Lower leg skin (tissue), 4 donors: ENCODE measurements at regions not wholly inside any gene's neighbourhood (a gene's known extent, or its start where the extent isn't known, plus 50 kb on each side); places are given as distances from the start of the nearest gene placed in this dataset.

Source experiments
- DNase-seq, 2 donors: peaks; one replicate each; pipeline ENCODE4 v3.0.0-alpha.2; 2019; ENCODE audit warnings: low spot score in 2 of 2
- H3K4me3 ChIP-seq: fragments of 200-600 bp; sonication (generic); 2 replicates; pipeline ENCODE4 v1.5.1; 2017; ENCODE audit warnings: mild to moderate bottlenecking, low read depth; ENCODE audit not compliant: poor library complexity, severe bottlenecking
- POLR2A ChIP-seq, 2 donors: fragments of 450-650 bp; IDR thresholded peaks; one replicate each; pipeline ENCODE4 v1.6.1; 2016 to 2017; ENCODE audit warnings: antibody characterized with exemption in 2 of 2, mild to moderate bottlenecking in 1 of 2, moderate library complexity in 1 of 2
- WGBS, 2 donors: methylation state at CpG; one replicate each; pipeline ENCODE4 v1.1.5; 2018; 5-methylcytosine and 5-hydroxymethylcytosine counted together
- intact Hi-C: fragments of 100-400 bp; cut with DNase I; formaldehyde crosslinking; loops from one replicate; pipeline ENCODE4 v1.15.0; 2023; ENCODE audit warnings: low total_unique reads
- TF ChIP-seq, protein P1 (sequence below), 3 donors: fragments of 450-650 bp; IDR thresholded peaks; one replicate each; pipeline ENCODE4 v1.5.1; 2016; ENCODE audit warnings: antibody characterized with exemption in 3 of 3, mild to moderate bottlenecking in 3 of 3, moderate library complexity in 2 of 3

DNA sequence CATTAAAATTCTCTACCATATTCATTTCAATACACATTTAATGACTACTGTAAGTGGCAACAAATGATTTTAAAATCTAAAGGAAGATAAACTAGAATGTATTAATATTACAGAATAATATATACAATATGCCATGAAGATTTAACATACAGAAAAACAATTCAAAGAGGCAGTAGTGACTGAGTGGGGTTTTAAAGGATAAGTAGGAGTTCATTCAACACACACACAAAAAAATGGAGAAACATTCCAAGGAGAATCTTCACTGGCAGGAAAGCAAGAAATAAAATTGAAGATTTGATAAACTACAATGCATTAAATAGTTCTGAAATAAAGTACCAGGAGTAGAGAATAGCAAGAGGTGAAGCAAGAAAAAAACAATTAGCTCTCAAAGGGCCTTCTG, 215.1 kb downstream of the IBTK start:
- H3K4me3 ChIP-seq: no peak overlapping the region
- TF ChIP-seq, protein P1, sequence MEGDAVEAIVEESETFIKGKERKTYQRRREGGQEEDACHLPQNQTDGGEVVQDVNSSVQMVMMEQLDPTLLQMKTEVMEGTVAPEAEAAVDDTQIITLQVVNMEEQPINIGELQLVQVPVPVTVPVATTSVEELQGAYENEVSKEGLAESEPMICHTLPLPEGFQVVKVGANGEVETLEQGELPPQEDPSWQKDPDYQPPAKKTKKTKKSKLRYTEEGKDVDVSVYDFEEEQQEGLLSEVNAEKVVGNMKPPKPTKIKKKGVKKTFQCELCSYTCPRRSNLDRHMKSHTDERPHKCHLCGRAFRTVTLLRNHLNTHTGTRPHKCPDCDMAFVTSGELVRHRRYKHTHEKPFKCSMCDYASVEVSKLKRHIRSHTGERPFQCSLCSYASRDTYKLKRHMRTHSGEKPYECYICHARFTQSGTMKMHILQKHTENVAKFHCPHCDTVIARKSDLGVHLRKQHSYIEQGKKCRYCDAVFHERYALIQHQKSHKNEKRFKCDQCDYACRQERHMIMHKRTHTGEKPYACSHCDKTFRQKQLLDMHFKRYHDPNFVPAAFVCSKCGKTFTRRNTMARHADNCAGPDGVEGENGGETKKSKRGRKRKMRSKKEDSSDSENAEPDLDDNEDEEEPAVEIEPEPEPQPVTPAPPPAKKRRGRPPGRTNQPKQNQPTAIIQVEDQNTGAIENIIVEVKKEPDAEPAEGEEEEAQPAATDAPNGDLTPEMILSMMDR (IDR thresholded peaks at IDR 0.05): no peak
- no peak for TF ChIP-seq POLR2A (IDR thresholded peaks at IDR 0.05)
- intact Hi-C loops: no loop called here
- DNase-seq: no peak

DNA sequence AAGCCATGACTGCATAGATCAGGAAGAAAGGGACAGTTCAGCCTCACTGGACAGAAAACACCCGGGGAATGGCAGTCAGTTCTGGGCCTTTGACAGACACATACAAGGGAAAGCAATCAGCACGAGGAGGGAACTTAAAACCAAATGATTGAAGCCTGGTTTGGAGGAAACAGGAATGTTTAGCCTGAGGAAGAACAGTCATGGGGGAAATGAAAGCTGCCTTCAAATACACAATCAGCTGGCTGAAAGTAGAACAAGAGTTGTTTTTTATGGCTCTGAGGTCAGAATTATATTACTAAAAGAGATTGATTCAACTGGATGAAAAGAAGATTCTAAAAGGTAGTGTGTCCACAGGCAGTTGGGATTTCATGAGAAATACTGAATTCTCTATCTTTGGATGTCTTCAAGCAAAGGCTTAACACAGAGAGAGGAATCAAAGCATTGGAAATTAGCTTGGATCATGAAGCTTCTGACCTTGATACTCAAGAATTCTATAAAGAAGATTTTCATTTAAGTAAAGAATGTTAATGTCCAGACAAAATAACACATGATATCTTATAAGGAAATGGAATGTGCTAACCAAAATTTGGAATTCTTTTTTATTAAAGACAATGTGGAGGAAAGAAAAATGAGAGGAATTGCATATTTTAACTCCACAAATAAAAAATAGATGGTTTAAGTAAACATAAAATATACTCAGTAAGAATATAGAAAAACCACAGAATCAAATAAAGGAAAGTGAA, 216.6 kb downstream of the IBTK start:
- 25 to 30% methylated on average over 2 of the region's 2 CpGs for WGBS, 2 donors
- DNase-seq: no peak
- TF ChIP-seq POLR2A (IDR thresholded peaks at IDR 0.05): no peak
- TF ChIP-seq, protein P1 (IDR thresholded peaks at IDR 0.05): no peak
- no peak overlapping the region for H3K4me3 ChIP-seq
- intact Hi-C loops: no loop called here

DNA sequence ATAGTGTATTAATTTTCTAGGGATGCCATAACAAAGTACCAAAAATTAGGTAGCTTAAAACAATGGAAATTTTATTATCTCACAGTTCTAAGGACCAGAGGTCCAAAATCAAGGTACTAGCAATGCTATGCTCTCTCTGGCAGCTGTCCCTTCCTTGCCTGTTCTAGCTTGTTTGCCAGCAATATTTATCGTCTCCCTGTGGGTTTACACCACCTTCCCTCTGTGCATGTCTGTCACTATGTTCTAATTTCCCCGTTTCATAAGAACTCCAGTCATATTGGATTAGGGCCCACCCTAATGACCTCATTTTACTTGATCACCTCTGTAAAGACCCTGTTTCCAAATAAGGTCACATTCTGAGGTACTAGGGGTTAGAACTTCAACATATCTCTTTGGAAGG, 217.2 kb downstream of the IBTK start:
- intact Hi-C loops: no loop called here
- DNase-seq: no peak
- no peak overlapping the region for H3K4me3 ChIP-seq
- TF ChIP-seq, protein P1 (IDR thresholded peaks at IDR 0.05): no peak
- TF ChIP-seq POLR2A (IDR thresholded peaks at IDR 0.05): no peak
- 32 to 40% methylated on average over 2 of the region's 2 CpGs for WGBS, 2 donors

DNA sequence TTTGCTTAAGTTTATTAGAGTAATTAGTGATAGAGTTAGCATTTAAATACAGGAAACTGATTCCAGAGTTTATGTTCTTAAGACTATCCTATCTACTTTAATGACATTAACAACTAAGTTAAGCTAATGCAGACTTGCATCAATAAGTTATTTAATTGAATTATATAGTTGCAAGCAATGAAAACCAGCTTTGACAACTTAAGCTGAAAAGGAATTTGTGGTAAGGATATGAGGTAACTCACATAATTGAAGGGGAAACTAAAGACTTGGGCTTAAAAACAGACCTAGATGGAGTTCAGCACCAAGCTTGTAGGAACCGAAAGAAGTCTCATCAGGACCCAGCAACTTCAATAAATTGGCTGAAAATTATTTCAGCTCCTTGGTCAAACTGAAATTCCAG, 222.3 kb downstream of the IBTK start:
- intact Hi-C loops: no loop called here
- TF ChIP-seq, protein P1 (IDR thresholded peaks at IDR 0.05): no peak
- no peak for TF ChIP-seq POLR2A (IDR thresholded peaks at IDR 0.05)
- no peak overlapping the region for H3K4me3 ChIP-seq
- DNase-seq: no peak
- WGBS, 2 donors: 85 to 92% methylated on average over 1 of the region's 1 CpG

DNA sequence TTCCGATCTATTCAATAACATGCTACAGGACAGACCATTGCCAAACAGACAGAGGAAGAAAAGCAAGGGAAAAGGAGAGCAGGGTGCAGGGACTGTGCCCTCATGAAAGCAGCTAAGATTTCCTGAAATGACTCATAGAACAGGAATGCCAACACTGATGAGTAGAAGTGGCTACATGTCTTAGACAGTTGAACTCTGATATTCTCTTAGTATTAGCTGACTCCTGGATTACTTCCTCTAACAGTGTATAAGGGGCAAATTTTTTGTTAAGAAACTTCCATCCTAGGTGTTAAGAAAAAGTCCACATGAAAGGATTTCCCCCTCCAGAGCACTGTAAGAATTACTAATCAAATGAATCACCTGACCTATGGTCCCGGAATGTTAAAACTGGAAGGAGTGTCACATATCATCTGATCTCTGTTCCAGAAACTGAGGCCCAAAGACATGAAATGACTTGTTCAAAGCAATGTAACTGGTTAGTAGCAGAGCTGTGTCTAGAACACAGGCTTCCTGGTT, 224.9 kb downstream of the IBTK start:
- intact Hi-C loops: no loop called here
- H3K4me3 ChIP-seq: no peak overlapping the region
- 53 to 67% methylated on average over 2 of the region's 2 CpGs for WGBS, 2 donors
- DNase-seq: no peak
- no peak for TF ChIP-seq POLR2A (IDR thresholded peaks at IDR 0.05)
- TF ChIP-seq, protein P1 (IDR thresholded peaks at IDR 0.05): no peak

DNA sequence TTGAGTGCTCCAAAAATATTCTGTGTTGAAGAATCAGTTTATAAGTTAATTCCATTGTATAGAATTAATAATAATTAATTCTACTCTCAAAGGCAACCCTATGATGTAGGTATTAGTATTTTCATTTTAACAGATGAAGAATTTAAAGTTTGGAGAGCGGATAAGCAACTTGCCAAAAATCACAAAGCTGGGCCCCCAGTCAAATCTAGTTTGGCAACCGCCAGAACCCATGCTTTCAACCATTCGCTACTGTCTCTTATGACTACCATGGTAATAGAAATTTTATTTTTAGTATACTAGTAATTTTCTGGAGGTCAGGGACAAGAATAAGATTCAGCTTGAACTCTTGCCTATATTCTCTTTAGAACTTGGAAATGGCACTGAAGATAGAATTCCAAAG, 229.8 kb downstream of the IBTK start:
- WGBS, 2 donors: 65 to 74% methylated on average over 3 of the region's 3 CpGs
- intact Hi-C loops: no loop called here
- DNase-seq: no peak
- TF ChIP-seq POLR2A (IDR thresholded peaks at IDR 0.05): no peak
- TF ChIP-seq, protein P1 (IDR thresholded peaks at IDR 0.05): no peak
- H3K4me3 ChIP-seq: no peak overlapping the region
